ENCODE measurements at regions not wholly inside any gene's neighbourhood (a gene's known extent, or its start where the extent isn't known, plus 50 kb on each side); places are given as distances from the start of the nearest gene placed in this dataset.
"Not testable (repeated sequence)": the region's sequence is repeated elsewhere in the genome, so short reads cannot be mapped to it uniquely, and the experiment has no call there.

DNA sequence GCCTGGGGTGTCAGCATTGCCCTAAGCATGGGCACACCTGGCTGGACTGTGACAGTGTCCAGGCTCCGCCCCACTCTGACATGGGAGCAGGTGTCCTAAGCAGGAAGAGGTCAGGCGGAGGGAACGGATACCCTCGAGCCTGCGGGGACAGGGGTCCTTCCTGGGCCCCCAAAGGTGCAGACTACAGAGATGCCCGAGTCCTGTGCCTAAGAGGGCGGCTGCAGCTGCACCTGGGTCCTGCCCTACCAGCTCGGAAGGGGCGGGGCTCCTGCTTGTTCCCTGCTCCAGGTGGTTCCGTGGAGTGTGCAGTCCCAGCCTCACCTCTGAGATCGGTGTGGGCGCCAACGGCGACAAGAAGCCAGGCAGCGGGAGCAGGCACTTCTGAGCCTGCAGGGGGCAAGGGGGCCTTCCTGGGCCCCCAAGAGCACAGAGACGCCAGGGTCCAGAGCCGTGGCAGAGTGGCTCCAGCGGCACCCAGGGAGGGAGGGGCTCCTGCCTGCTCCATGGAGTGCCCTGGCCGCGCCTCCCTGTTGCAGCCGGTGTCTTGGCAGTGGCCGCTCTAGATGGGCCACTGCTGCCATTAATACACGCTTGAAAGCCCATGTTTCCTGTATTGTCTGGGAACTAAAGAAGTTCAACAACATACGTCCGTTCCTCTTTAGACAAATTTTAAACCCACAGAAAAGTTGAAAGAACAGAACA is 64.5 kb upstream of the CACNA2D1 start:
- no peak for DNase-seq
- Mint-ChIP-seq H3K4me3 (no peak overlapping the region), H3K36me3 (ENCODE audit: low read depth) (no peaks in the 10 kb centered on the region), H3K4me1 (ENCODE audit: low read depth) (no peaks in the 10 kb centered on the region), H3K27me3 (peaks cover 7% of the 10 kb centered on the region), H3K27ac (no peak overlapping the region), H3K9me3 (peaks cover 1% of the 10 kb centered on the region)
- intact Hi-C loops (cut with micrococcal nuclease): no loop called here
- ChIA-PET CTCF (no interaction called here), POLR2A (no interaction called here)
- TF ChIP-seq, protein P1, sequence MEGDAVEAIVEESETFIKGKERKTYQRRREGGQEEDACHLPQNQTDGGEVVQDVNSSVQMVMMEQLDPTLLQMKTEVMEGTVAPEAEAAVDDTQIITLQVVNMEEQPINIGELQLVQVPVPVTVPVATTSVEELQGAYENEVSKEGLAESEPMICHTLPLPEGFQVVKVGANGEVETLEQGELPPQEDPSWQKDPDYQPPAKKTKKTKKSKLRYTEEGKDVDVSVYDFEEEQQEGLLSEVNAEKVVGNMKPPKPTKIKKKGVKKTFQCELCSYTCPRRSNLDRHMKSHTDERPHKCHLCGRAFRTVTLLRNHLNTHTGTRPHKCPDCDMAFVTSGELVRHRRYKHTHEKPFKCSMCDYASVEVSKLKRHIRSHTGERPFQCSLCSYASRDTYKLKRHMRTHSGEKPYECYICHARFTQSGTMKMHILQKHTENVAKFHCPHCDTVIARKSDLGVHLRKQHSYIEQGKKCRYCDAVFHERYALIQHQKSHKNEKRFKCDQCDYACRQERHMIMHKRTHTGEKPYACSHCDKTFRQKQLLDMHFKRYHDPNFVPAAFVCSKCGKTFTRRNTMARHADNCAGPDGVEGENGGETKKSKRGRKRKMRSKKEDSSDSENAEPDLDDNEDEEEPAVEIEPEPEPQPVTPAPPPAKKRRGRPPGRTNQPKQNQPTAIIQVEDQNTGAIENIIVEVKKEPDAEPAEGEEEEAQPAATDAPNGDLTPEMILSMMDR (IDR thresholded peaks at IDR 0.05): no peak
- ATAC-seq: no peak

DNA sequence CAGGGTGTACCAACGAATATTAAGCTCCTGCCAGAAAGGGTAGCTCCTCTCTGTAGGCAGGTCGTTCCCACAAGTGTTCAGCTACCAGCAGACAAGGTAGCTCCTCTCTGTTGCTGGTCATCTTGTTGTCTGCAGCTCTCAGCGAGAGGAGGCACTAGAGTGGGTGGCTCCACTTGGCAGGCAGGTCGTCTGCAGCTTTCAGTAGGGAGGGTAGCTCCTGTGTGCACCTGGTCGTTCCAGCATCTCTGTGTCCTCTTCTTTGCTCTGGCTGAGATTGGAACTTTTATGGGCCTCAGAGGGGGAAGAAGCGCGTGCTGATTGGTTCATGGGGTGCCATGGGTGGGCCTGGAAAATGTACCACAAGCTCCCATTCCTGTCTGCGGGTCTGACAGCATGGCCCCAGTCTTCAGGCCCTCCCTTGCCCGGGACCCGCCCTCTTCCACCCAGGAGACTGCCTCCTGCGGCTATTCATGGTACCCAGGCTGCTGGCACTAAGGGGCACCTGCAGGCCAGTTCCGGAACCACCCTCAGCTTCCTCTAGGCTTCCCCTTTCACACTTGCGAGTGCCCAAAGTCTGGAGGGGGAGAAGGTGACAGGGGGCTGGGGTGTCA is 63.9 kb upstream of the CACNA2D1 start:
- intact Hi-C loops (cut with micrococcal nuclease): no loop called here
- H3K9me3 Mint-ChIP-seq: peaks cover 1% of the 10 kb centered on the region
- H3K4me3 Mint-ChIP-seq: no peak overlapping the region
- no peak overlapping the region for H3K27ac Mint-ChIP-seq
- H3K27me3 Mint-ChIP-seq: peaks cover 7% of the 10 kb centered on the region
- DNase-seq (no peak), ATAC-seq (no peak)
- CTCF ChIA-PET: interaction anchor here (1.1 kb wide), 1 partner anchor 9 kb away, joined by 3 read pairs; no protein-coding TSS in a partner anchor
- POLR2A ChIA-PET: no interaction called here
- TF ChIP-seq, protein P1 (IDR thresholded peaks at IDR 0.05): no peak
- no peaks in the 10 kb centered on the region for H3K36me3 Mint-ChIP-seq (ENCODE audit: low read depth)
- H3K4me1 Mint-ChIP-seq (ENCODE audit: low read depth): no peaks in the 10 kb centered on the region

DNA sequence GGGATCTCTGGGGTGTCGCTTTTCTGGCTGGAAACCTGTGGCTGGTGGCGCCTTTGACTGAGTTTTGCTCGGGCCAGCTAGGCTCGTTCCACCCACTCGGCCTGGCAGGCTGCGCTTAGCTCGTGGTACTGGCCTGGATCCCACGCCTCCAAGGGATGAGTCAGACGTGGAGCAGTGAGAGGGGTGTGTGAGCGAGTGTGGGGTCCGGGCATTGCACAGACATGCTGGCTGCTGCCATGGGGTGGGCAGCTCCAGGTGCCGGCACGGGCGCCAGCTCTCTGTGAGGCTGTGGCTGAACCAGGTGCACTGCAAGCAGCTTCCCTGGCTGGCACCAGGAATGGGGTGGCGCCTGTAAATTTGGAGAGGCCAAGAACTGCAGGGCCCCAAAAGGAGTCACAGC is 63.1 kb upstream of the CACNA2D1 start:
- TF ChIP-seq, protein P1 (IDR thresholded peaks at IDR 0.05): no peak
- CTCF ChIA-PET: interaction anchor here (1.1 kb wide), 1 partner anchor 8 kb away, joined by 3 read pairs; no protein-coding TSS in a partner anchor

DNA sequence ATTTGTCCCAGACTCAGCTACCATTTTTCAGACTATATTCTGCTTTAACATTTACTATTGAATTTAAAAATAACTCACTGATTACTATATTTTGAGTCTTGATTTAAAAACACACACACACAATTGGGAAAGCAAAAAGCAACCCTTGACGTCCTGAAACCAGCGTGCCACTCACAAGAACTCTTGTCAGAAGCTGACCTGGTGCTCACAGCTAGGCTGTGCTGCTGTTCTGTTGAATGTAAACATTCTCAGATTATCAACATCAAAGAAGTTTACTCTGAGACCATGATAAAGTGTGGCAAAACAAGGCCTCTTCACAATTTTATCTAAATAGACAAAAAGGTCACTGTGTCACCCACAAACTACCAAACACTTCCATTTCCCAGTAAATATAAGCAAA is 62.6 kb upstream of the CACNA2D1 start:
- Mint-ChIP-seq H3K4me1 (ENCODE audit: low read depth) (no peaks in the 10 kb centered on the region), H3K9me3 (peaks cover 4% of the 10 kb centered on the region), H3K27me3 (peaks cover 7% of the 10 kb centered on the region), H3K36me3 (ENCODE audit: low read depth) (no peaks in the 10 kb centered on the region), H3K4me3 (no peak overlapping the region), H3K27ac (no peak overlapping the region)
- DNase-seq (no peak), ATAC-seq (no peak)
- ChIA-PET POLR2A (no interaction called here), CTCF (no interaction called here)
- intact Hi-C loops (cut with micrococcal nuclease): no loop called here
- TF ChIP-seq, protein P1 (IDR thresholded peaks at IDR 0.05): no peak

More for the DNA sequence above, 63.1 kb upstream of the CACNA2D1 start:
- H3K27me3 Mint-ChIP-seq: peaks cover 7% of the 10 kb centered on the region
- H3K36me3 Mint-ChIP-seq (ENCODE audit: low read depth): no peaks in the 10 kb centered on the region
- H3K9me3 Mint-ChIP-seq: peaks cover 1% of the 10 kb centered on the region
- DNase-seq: no peak
- intact Hi-C loops (cut with micrococcal nuclease): no loop called here
- H3K4me1 Mint-ChIP-seq (ENCODE audit: low read depth): no peaks in the 10 kb centered on the region
- H3K27ac Mint-ChIP-seq: no peak overlapping the region
- ATAC-seq: no peak
- POLR2A ChIA-PET: no interaction called here
- H3K4me3 Mint-ChIP-seq: no peak overlapping the region

DNA sequence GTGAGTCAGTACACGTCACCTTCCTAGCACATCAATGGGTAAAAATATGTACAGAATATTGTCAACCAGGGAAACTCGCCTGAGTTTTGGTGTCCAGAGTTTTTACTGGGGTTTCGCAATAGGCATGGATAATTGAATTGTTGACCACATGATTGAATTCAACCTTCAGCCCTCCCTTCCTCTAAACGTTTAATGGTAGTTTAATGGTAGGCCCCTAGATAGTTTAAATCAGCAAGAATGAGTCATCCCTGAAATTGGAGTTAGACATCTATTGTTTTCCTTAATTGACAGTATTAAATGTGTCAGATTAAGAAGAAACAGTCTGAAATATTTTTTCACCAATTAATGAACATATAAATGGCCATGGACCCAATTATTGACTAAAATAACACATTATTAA is 57.8 kb upstream of the CACNA2D1 start:
- TF ChIP-seq, protein P1 (IDR thresholded peaks at IDR 0.05): no peak
- Mint-ChIP-seq H3K27ac (no peak overlapping the region), H3K4me3 (no peak overlapping the region), H3K27me3 (no peaks in the 10 kb centered on the region), H3K4me1 (ENCODE audit: low read depth) (no peaks in the 10 kb centered on the region), H3K9me3 (peaks cover 6% of the 10 kb centered on the region), H3K36me3 (ENCODE audit: low read depth) (no peaks in the 10 kb centered on the region)
- DNase-seq (no peak), ATAC-seq (no peak)
- ChIA-PET POLR2A (no interaction called here), CTCF (no interaction called here)
- intact Hi-C loops (cut with micrococcal nuclease): no loop called here

DNA sequence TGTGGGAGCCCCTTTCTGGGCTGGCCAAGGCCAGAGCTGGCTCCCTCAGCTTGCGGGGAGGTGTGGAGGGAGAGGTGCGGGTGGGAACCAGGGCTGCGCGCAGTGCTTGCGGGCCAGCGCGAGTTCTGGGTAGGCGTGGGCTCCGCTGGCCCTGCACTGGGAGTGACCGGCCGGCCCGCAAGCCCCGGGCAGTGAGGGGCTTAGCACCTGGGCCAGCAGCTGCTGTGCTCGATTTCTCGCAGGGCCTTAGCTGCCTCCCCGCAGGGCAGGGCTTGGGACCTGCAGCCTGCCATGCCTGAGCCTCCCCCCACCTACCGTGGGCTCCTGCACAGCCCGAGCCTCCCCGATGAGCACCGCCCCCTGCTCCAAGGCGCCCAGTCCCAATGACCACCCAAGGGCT is 56.0 kb upstream of the CACNA2D1 start:
- H3K27me3 Mint-ChIP-seq; H3K27ac Mint-ChIP-seq; H3K4me1 Mint-ChIP-seq (ENCODE audit: low read depth); intact Hi-C loops (cut with micrococcal nuclease); H3K4me3 Mint-ChIP-seq; H3K36me3 Mint-ChIP-seq (ENCODE audit: low read depth); H3K9me3 Mint-ChIP-seq; ATAC-seq; DNase-seq; POLR2A ChIA-PET: not testable (repeated sequence)
- CTCF ChIA-PET: interaction anchor here (1.2 kb wide), 1 partner anchor 18 kb away, joined by 3 read pairs; no protein-coding TSS in a partner anchor
